H9 (cell line): ENCODE measurements at regions not wholly inside any gene's neighbourhood (a gene's known extent, or its start where the extent isn't known, plus 50 kb on each side); places are given as distances from the start of the nearest gene placed in this dataset.

ENCODE experiments used
- DNase-seq: peaks from one replicate; pipeline ENCODE4 v3.0.0-alpha.2; 2017
- H2AFZ ChIP-seq: one replicate; pipeline ENCODE4 v1.6.1; 2013; ENCODE audit warnings: mild to moderate bottlenecking, low read length, control low read depth, moderate library complexity
- H2AK5ac ChIP-seq: 2 replicates; pipeline ENCODE4 v1.6.1; 2013; ENCODE audit warnings: low read length, control low read depth, mixed read lengths; ENCODE audit not compliant: insufficient read length
- H2BK120ac ChIP-seq: one replicate; pipeline ENCODE4 v1.6.1; 2013; ENCODE audit warnings: low read depth, mild to moderate bottlenecking, low read length, control low read depth, inconsistent platforms; ENCODE audit not compliant: poor library complexity, severe bottlenecking
- H2BK12ac ChIP-seq: 2 replicates; pipeline ENCODE4 v1.6.1; 2013; ENCODE audit warnings: low read length, control low read depth, mixed read lengths, low read depth; ENCODE audit not compliant: insufficient read length
- H2BK15ac ChIP-seq: 2 replicates; pipeline ENCODE4 v1.6.1; 2013; ENCODE audit warnings: low read depth, low read length, control low read depth
- H2BK20ac ChIP-seq: one replicate; pipeline ENCODE4 v1.6.1; 2013; ENCODE audit warnings: low read depth, mild to moderate bottlenecking, low read length, control low read depth, inconsistent platforms; ENCODE audit not compliant: poor library complexity, severe bottlenecking
- H2BK5ac ChIP-seq: 2 replicates; pipeline ENCODE4 v1.6.1; 2013; ENCODE audit warnings: low read length, control low read depth, mixed read lengths; ENCODE audit not compliant: insufficient read length
- H3K14ac ChIP-seq: 2 replicates; pipeline ENCODE4 v1.6.1; 2013; ENCODE audit warnings: low read length, control low read depth; ENCODE audit not compliant: insufficient read depth
- H3K18ac ChIP-seq: 2 replicates; pipeline ENCODE4 v1.6.1; 2013; ENCODE audit warnings: low read depth, mild to moderate bottlenecking, mixed read lengths, low read length, control low read depth; ENCODE audit not compliant: insufficient read length
- H3K23ac ChIP-seq: 2 replicates; pipeline ENCODE4 v1.6.1; 2013; ENCODE audit warnings: low read length, control low read depth, mixed read lengths, low read depth; ENCODE audit not compliant: insufficient read length
- H3K23me2 ChIP-seq: 2 replicates; pipeline ENCODE4 v1.6.1; 2013; ENCODE audit warnings: low read depth, mild to moderate bottlenecking, mixed read lengths, low read length, control low read depth; ENCODE audit not compliant: insufficient read length, poor library complexity, severe bottlenecking
- H3K27ac ChIP-seq: 2 replicates; pipeline ENCODE4 v1.5.1; 2013; ENCODE audit warnings: low read length, control low read depth, mixed read lengths, low read depth; ENCODE audit not compliant: insufficient read length
- H3K27me3 ChIP-seq: 2 replicates; pipeline ENCODE4 v1.6.1; 2013; ENCODE audit warnings: low read length, control low read depth, inconsistent platforms; ENCODE audit not compliant: insufficient read depth
- H3K4ac ChIP-seq: 2 replicates; pipeline ENCODE4 v1.6.1; 2013; ENCODE audit warnings: low read depth, mild to moderate bottlenecking, control low read depth, inconsistent platforms, low read length, moderate library complexity
- H3K4me1 ChIP-seq: 2 replicates; pipeline ENCODE4 v1.6.1; 2013; ENCODE audit warnings: low read length, control low read depth, inconsistent platforms; ENCODE audit not compliant: insufficient read depth
- H3K4me2 ChIP-seq: 2 replicates; pipeline ENCODE4 v1.6.1; 2013; ENCODE audit warnings: low read length, control low read depth, mixed read lengths; ENCODE audit not compliant: insufficient read length, insufficient read depth
- H3K56ac ChIP-seq: 2 replicates; pipeline ENCODE4 v1.6.1; 2013; ENCODE audit warnings: low read depth, mild to moderate bottlenecking, mixed read lengths, low read length, control low read depth; ENCODE audit not compliant: insufficient read length
- H3K79me1 ChIP-seq: 2 replicates; pipeline ENCODE4 v1.6.1; 2013; ENCODE audit warnings: low read depth, mild to moderate bottlenecking, moderate library complexity, low read length, control low read depth, inconsistent platforms; ENCODE audit not compliant: insufficient read depth, poor library complexity, severe bottlenecking
- H3K79me2 ChIP-seq: 2 replicates; pipeline ENCODE4 v1.6.1; 2013; ENCODE audit warnings: low read length, control low read depth, inconsistent platforms; ENCODE audit not compliant: insufficient read depth
- H3K9ac ChIP-seq: 2 replicates; pipeline ENCODE4 v1.6.1; 2013; ENCODE audit warnings: low read length, control low read depth, mixed read lengths; ENCODE audit not compliant: insufficient read length; ENCODE audit errors: extremely low read depth
- H3K9me3 ChIP-seq: one replicate; pipeline ENCODE4 v1.6.1; 2013; ENCODE audit warnings: low read depth, low read length, inconsistent platforms; ENCODE audit not compliant: control insufficient read depth
- H3T11ph ChIP-seq: one replicate; pipeline ENCODE4 v1.6.1; 2013; ENCODE audit warnings: mild to moderate bottlenecking, low read length, control low read depth, inconsistent platforms
- H4K20me1 ChIP-seq: one replicate; pipeline ENCODE4 v1.6.1; 2013; ENCODE audit not compliant: control insufficient read depth, insufficient read length, insufficient read depth
- H4K5ac ChIP-seq: 2 replicates; pipeline ENCODE4 v1.6.1; 2013; ENCODE audit warnings: low read depth, mild to moderate bottlenecking, mixed read lengths, low read length, control low read depth; ENCODE audit not compliant: insufficient read length
- H4K8ac ChIP-seq: replicated peaks from 2 replicates; pipeline ENCODE4 v1.6.1; 2013; ENCODE audit warnings: low read length, control low read depth, mixed read lengths, low read depth; ENCODE audit not compliant: insufficient read length
- H4K91ac ChIP-seq: 2 replicates; pipeline ENCODE4 v1.6.1; 2013; ENCODE audit warnings: low read depth, mild to moderate bottlenecking, moderate library complexity, mixed read lengths, low read length, control low read depth; ENCODE audit not compliant: insufficient read length
- H3K27ac Mint-ChIP-seq, 3 experiments: 2 replicates in 2 of 3; 3 replicates in 1 of 3; pipeline ENCODE4 v1.8.0; 2020 to 2021; ENCODE audit warnings: mixed read lengths in 3 of 3, mild to moderate bottlenecking in 1 of 3, moderate library complexity in 1 of 3
- H3K27me3 Mint-ChIP-seq: 2 replicates; pipeline ENCODE4 v1.8.0; 2021; ENCODE audit warnings: low read depth, mild to moderate bottlenecking, moderate library complexity, mixed read lengths
- H3K36me3 Mint-ChIP-seq, 3 experiments: 2 replicates in 2 of 3; 3 replicates in 1 of 3; pipeline ENCODE4 v1.8.0; 2020 to 2021; ENCODE audit warnings: low read depth in 3 of 3, mixed read lengths in 3 of 3; ENCODE audit not compliant: insufficient read depth in 1 of 3
- H3K4me1 Mint-ChIP-seq, 2 experiments: 2 replicates each; pipeline ENCODE4 v1.8.0; 2020; ENCODE audit warnings: mixed read lengths in 2 of 2
- H3K4me3 Mint-ChIP-seq, 2 experiments: 2 replicates in 1 of 2; 3 replicates in 1 of 2; pipeline ENCODE4 v1.8.0; 2020 to 2021; ENCODE audit warnings: mild to moderate bottlenecking in 2 of 2, mixed read lengths in 2 of 2, moderate library complexity in 1 of 2
- H3K9me3 Mint-ChIP-seq, 2 experiments: 2 replicates in 1 of 2; 3 replicates in 1 of 2; pipeline ENCODE4 v1.8.0; 2020; ENCODE audit warnings: mild to moderate bottlenecking in 2 of 2, mixed read lengths in 2 of 2, moderate library complexity in 1 of 2
- CTCF ChIP-seq: fragments of 200-600 bp; sonication (generic); conservative IDR thresholded peaks from 3 replicates; pipeline ENCODE4 v1.8.0; 2021; ENCODE audit warnings: antibody characterized with exemption, mild to moderate bottlenecking
- WGBS: extraction: QIAGEN DNeasy Blood & Tissue Kit; methylation state at CpG from one replicate; pipeline ENCODE4 v1.1.7; 2013; ENCODE audit warnings: missing lambda C conversion rate, low lambda C conversion rate, mixed read lengths; ENCODE audit not compliant: insufficient read length; ENCODE audit errors: extremely low coverage; 5-methylcytosine and 5-hydroxymethylcytosine counted together

- no peak overlapping the region for H2BK5ac ChIP-seq
- H2AFZ ChIP-seq, result no peak overlapping the region
- no peak overlapping the region for H4K8ac ChIP-seq
- no peaks in the 10 kb centered on the region for H3K23me2 ChIP-seq
- H3K27me3 Mint-ChIP-seq, result no peaks in the 10 kb centered on the region
- peaks cover 0 to 4% (median 0%) of the 10 kb centered on the region in 3 experiments; a peak in 2 of 7 replicates for H3K36me3 Mint-ChIP-seq
- no peaks in the 10 kb centered on the region for H4K20me1 ChIP-seq
- H3K9ac ChIP-seq, result no peak overlapping the region
- no peak overlapping the region for H3K27ac Mint-ChIP-seq
- H3K9me3 Mint-ChIP-seq, result peaks cover 0 to 2% of the 10 kb centered on the region in 2 experiments; a peak in 1 of 5 replicates
- H3K4me3 Mint-ChIP-seq, result no peak overlapping the region
- H3K27me3 ChIP-seq, result no peaks in the 10 kb centered on the region
- no peak for TF ChIP-seq CTCF
- no peak overlapping the region for H4K5ac ChIP-seq
- no peak overlapping the region for H4K91ac ChIP-seq
- H2BK12ac ChIP-seq, result no peak overlapping the region
- no peak overlapping the region for H2BK15ac ChIP-seq
- H3T11ph ChIP-seq, result no peak overlapping the region
- H3K4me2 ChIP-seq, result no peak overlapping the region
- DNase-seq, result no peak
- H2BK20ac ChIP-seq, result no peak overlapping the region
- H3K14ac ChIP-seq, result no peak overlapping the region
- H3K4ac ChIP-seq, result no peak overlapping the region
- H2BK120ac ChIP-seq, result no peak overlapping the region
- H3K18ac ChIP-seq, result no peak overlapping the region
- H3K79me1 ChIP-seq, result no peaks in the 10 kb centered on the region
- no peaks in the 10 kb centered on the region for H3K4me1 ChIP-seq
- H2AK5ac ChIP-seq, result no peak overlapping the region
- no peak overlapping the region for H3K23ac ChIP-seq
- H3K27ac ChIP-seq, result no peak overlapping the region
- no CpG with 5 or more reads among the region's 3 CpGs for WGBS
- H3K56ac ChIP-seq, result no peak overlapping the region
- peaks cover 3 to 5% of the 10 kb centered on the region in 2 experiments for H3K4me1 Mint-ChIP-seq
- no peaks in the 10 kb centered on the region for H3K9me3 ChIP-seq
- no peaks in the 10 kb centered on the region for H3K79me2 ChIP-seq
Observed at GRCh38 chr3:177746337-177746933, 549.2 kb upstream of the TBL1XR1 start.
